ENCODE measurements at regions not wholly inside any gene's neighbourhood (a gene's known extent, or its start where the extent isn't known, plus 50 kb on each side); places are given as distances from the start of the nearest gene placed in this dataset.
"Not testable (repeated sequence)": the region's sequence is repeated elsewhere in the genome, so short reads cannot be mapped to it uniquely, and the experiment has no call there.

GRCh38 chr2:87314622-87315021 is 293.0 kb upstream of the PLGLB1 start:
- not testable (repeated sequence) for DNase-seq (ENCODE audit: low read depth, low spot score)

GRCh38 chr2:87315183-87315902 is 293.7 kb upstream of the PLGLB1 start:
- not testable (repeated sequence) for DNase-seq (ENCODE audit: low read depth, low spot score)

GRCh38 chr2:87317193-87317592 is 295.5 kb upstream of the PLGLB1 start:
- not testable (repeated sequence) for DNase-seq (ENCODE audit: low read depth, low spot score)

- DNase-seq (ENCODE audit: low read depth, low spot score), result not testable (repeated sequence)
These were observed 297.3 kb upstream of the PLGLB1 start for GRCh38 chr2:87318814-87319491.

- DNase-seq (ENCODE audit: low read depth, low spot score), result not testable (repeated sequence)
These were observed 298.1 kb upstream of the PLGLB1 start for GRCh38 chr2:87319705-87320104.

- DNase-seq (ENCODE audit: low read depth, low spot score), result not testable (repeated sequence)
These were observed 299.6 kb upstream of the PLGLB1 start for GRCh38 chr2:87321201-87321600.

DNA sequence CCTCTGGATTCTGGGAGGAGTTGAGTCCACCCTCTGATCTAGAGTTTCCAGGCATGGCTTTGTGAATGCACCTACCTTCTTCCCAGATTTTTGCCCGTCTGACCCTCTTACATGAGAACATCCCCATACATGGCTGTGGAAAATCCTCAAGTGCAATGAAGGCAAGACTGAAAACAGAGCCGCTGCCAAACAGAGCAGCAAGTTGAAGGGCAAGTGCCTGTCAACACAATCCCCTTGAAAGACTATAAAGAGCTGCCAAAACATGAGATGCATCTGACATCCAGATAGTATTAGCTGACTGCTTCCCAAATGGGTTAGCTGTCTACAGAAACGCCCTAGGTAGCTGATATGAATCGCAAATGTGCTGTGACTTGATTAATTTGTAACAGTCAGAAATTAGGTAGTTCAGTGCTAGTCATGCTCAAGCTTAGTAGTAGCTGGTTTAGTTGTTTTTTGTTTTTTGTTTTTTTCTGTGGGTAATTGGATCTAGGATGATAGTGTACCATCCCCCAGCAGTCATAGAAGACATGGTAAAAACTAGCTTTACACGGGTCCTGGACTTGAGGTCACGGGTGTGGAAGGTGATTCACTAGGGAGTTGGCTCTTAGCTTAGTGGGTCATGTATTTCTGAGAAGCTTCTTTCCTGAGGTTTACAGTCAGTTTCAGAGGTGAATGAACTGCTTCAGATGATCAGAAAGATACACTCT is 302.8 kb upstream of the PLGLB1 start:
- not testable (repeated sequence) for DNase-seq (ENCODE audit: low read depth, low spot score)

- not testable (repeated sequence) for DNase-seq (ENCODE audit: low read depth, low spot score)
These were observed 303.6 kb upstream of the PLGLB1 start for GRCh38 chr2:87325042-87325910.

GRCh38 chr2:87325911-87326294 is 304.3 kb upstream of the PLGLB1 start:
- not testable (repeated sequence) for DNase-seq (ENCODE audit: low read depth, low spot score)

GRCh38 chr2:87326754-87327153 is 305.1 kb upstream of the PLGLB1 start:
- DNase-seq (ENCODE audit: low read depth, low spot score), result not testable (repeated sequence)

- not testable (repeated sequence) for DNase-seq (ENCODE audit: low read depth, low spot score)
These were observed 306.2 kb upstream of the PLGLB1 start for GRCh38 chr2:87327648-87328371.

DNA sequence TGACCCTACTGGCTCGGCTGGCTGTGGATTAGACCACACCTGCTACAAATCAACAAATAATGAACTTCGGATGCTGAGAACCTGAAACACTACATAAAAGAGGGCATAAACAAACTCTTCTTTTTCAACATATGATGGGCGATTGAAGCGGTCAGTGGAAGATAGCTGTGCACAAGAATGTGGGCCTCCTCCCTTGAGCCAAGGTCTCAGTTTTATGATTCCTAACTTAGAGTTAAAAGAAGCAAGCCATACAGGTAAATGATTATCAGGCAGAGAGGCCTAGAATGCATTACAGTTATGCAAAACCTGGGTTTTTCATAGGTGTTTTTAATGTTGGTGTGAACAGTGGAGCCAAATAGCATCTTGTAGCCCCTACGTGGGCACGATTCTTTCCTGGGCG is 307.9 kb upstream of the PLGLB1 start:
- not testable (repeated sequence) for DNase-seq (ENCODE audit: low read depth, low spot score)

DNA sequence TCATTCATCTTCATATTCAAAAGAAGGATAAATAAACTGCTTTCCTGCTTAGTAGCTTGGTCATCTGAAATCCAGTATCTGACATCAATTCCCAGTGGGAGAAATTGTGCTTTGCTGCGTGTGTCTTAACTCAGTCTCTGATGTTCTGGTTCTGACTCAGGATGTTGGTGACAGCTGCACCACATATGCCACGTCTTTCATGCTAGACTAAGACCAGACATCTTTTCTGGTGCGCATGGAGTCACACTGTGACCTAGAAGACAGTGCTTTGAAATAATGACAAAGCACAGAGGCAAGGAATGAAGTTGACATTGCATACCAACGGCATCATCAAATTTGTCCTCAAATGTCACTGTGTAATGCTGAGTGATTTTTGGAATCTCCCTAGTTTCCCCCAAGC is 308.8 kb upstream of the PLGLB1 start:
- DNase-seq (ENCODE audit: low read depth, low spot score), result not testable (repeated sequence)

DNA sequence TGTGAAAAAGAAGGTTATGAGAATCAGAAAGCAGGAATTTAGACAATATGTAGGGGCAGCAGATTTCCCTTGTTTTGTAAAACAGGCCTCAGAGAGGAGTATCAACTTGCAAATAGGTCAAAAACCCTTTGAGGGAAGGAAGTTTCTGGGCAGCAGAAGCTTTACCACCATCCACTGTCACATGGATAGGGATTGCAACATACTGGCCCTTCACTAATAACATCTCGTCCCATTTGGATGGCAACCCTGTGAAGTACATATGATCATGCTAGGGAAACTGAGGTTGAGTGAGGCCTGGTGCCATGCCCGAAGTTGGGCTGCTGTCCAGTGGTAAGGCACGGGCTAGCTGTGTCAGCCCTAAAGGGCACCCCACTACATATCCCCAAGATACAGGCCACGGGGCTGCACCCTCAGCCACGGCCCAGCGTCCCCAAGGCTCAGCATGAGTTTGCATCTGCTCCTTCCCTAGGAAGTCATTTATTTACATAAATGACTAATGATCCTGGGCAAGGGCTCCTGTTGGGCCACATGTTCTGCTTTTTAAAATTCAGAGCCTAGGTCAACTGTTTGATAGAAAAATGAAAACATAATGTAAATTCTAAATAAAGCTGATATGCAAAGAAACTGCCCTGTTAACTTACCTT is 310.4 kb upstream of the PLGLB1 start:
- DNase-seq (ENCODE audit: low read depth, low spot score), result not testable (repeated sequence)

DNA sequence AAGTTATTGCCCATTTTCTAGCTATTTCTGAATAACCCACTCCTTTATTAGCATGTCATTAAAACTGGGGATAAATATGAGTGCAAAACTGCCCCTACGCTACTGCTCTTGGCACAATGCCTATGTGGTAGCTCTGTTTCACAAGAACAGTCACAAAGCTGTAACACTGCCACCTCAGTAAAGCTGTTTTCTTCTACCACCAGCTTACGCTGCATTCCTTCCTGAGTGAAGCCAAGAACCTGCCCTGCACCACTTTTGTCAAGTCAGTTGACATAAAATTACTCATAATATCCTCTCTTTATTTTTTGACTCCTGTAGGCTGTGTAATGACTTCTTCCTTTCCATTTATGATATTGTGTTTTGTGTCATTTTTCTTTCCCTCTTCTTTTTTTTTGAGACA is 313.2 kb upstream of the PLGLB1 start:
- DNase-seq (ENCODE audit: low read depth, low spot score), result not testable (repeated sequence)

GRCh38 chr2:87338998-87339397 is 317.4 kb upstream of the PLGLB1 start:
- not testable (repeated sequence) for DNase-seq (ENCODE audit: low read depth, low spot score)

GRCh38 chr2:87341601-87342014 is 320.0 kb upstream of the PLGLB1 start:
- DNase-seq (ENCODE audit: low read depth, low spot score), result not testable (repeated sequence)

DNA sequence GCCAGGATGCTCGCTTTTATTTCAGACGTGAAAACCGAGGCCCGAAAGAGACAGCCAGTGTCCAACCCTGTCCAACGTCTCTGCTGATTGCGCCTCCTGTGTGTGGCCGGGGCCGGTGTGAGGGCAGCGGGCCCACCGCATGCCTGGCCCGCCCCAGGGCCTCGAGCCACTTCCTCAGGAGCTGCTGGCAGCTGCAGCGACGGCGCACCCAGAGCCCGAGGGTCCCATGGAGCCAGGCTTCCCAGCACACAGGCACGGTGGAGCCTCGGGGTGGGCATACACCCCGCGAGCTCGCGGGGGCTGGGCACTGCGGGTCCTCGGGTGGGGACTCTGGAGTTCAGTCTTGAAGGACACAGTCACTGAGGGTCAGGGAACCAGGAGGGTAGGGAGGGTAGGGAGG is 320.5 kb upstream of the PLGLB1 start:
- DNase-seq (ENCODE audit: low read depth, low spot score), result not testable (repeated sequence)

DNA sequence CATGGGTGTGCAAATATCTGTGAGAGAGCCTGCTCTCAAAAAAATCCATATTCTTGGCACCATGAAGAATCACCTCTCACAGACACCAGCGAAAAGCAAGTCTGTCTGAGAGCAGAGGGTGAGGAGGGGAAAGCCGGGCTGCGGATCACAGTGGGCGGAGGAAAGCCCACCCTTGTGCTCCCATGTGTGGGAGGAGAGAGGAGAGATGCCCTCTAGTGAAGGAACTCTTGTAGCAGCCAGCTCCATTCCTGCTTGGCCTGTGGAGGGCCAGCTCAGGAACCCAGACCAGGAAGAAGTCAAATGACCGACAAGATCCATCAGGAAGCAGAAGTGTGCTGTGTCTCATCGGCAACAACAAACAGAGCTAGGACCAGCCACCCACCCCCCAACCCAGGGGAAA is 321.7 kb upstream of the PLGLB1 start:
- not testable (repeated sequence) for DNase-seq (ENCODE audit: low read depth, low spot score)

DNA sequence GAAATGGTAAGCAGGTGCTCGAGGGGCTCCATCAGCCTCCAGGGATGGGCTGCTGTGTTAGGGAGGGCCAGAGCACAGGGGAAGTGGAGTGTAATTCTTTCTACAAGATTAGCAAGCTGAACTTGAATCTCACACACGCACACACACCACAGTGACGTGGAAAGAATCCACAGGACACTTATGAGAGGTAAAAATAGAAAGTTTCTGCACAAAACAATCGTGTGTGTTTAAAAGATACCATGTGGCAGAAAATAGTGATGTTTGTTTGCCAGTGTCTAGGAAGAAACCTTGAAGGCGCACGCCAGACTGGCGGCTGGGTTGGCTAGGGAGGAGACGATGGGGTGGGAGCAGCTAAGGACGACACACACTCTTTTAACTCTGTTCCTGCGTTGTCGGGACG is 323.6 kb upstream of the PLGLB1 start:
- not testable (repeated sequence) for DNase-seq (ENCODE audit: low read depth, low spot score)
